HepG2 (cell line): ENCODE measurements at regions not wholly inside any gene's neighbourhood (a gene's known extent, or its start where the extent isn't known, plus 50 kb on each side); places are given as distances from the start of the nearest gene placed in this dataset.

Source experiments
- ATAC-seq: fragments of 200-7000 bp; cut with Tn5 transposase; 3 replicates; pipeline ENCODE4 v1.9.1; 2020; ENCODE audit warnings: mild to moderate bottlenecking, moderate library complexity
- BruUV-seq: library from RNA; stranded (reverse); fragments of 400-500 nt; replicated peaks from 2 replicates; lab custom pipeline; 2021; lab: Mats Ljungman, UMichigan
- CTCF ChIA-PET: fragments of 300-600 bp; formaldehyde crosslinking; extraction: SDS; loops from one replicate; lab custom pipeline; 2021; ENCODE audit warnings: low total read pairs, inconsistent platforms, low intra/inter-chr PET ratio; lab: Yijun Ruan, JAX
- POLR2A ChIA-PET: fragments of 350-600 bp; sonication (Branson Sonifier 250); formaldehyde crosslinking; loops from one replicate; lab custom pipeline; 2020; ENCODE audit warnings: antibody characterized with exemption, inconsistent platforms; lab: Yijun Ruan, JAX
- DNase-seq: peaks from one replicate; pipeline ENCODE4 v3.0.0-alpha.2; 2015; ENCODE audit warnings: low spot score
- FAIRE-seq: peaks from 3 replicates; lab custom pipeline; 2011; peaks lifted over from hg19 to GRCh38; lab: Jason Lieb, UNC
- H2AFZ ChIP-seq: one replicate; pipeline ENCODE4 v1.6.1; 2011; ENCODE audit warnings: low read length, inconsistent platforms
- H3K27ac ChIP-seq: fragments of 300-600 bp; 3 replicates; pipeline ENCODE4 v1.8.0; 2011; ENCODE audit warnings: mixed run types, mild to moderate bottlenecking, mixed read lengths, low read length, inconsistent platforms; ENCODE audit not compliant: insufficient read depth; ENCODE audit errors: extremely low read length
- H3K27me3 ChIP-seq, 2 experiments: fragments of 200-600 bp in 1 of 2; 2 replicates in 1 of 2; 3 replicates in 1 of 2; pipeline versions ENCODE4 v1.6.0 to v1.8.0; 2011; ENCODE audit warnings: low read length in 2 of 2, mild to moderate bottlenecking in 2 of 2, moderate library complexity in 2 of 2, inconsistent platforms in 1 of 2; ENCODE audit not compliant: insufficient read depth in 2 of 2, control insufficient read depth in 1 of 2
- H3K36me3 ChIP-seq, 2 experiments: fragments of 200-600 bp in 1 of 2; replicated peaks in 1 of 2; 2 replicates in 1 of 2; 3 replicates in 1 of 2; pipeline versions ENCODE4 v1.5.1 to v1.8.0; 2011; ENCODE audit warnings: low read length in 2 of 2, inconsistent platforms in 1 of 2; ENCODE audit not compliant: insufficient read depth in 2 of 2, control insufficient read depth in 1 of 2
- H3K4me1 ChIP-seq: 2 replicates; pipeline ENCODE4 v1.5.1; 2012; ENCODE audit warnings: low read length, inconsistent platforms; ENCODE audit not compliant: insufficient read depth
- H3K4me2 ChIP-seq: 2 replicates; pipeline ENCODE4 v1.6.0; 2011; ENCODE audit warnings: low read depth, low read length, inconsistent platforms
- H3K4me3 ChIP-seq, 3 experiments: fragments of 200-600 bp in 1 of 3; sonication (generic), shearing (Covaris generic) in 1 of 3; replicated peaks in 1 of 3; 2 replicates each; pipeline ENCODE4 v1.5.1; 2011 to 2016; ENCODE audit warnings: low read length in 3 of 3, inconsistent platforms in 2 of 3, low read depth in 2 of 3, mild to moderate bottlenecking in 2 of 3, control low read depth in 1 of 3, mixed read lengths in 1 of 3; ENCODE audit not compliant: insufficient read depth in 1 of 3
- H3K79me2 ChIP-seq: one replicate; pipeline ENCODE4 v1.6.1; 2011; ENCODE audit warnings: low read length, inconsistent platforms; ENCODE audit not compliant: insufficient read depth
- H3K9ac ChIP-seq: 2 replicates; pipeline ENCODE4 v1.6.0; 2011; ENCODE audit warnings: mild to moderate bottlenecking, low read depth, low read length, inconsistent platforms; ENCODE audit not compliant: insufficient read depth
- H3K9me3 ChIP-seq: 2 replicates; pipeline ENCODE4 v1.5.1; 2012; ENCODE audit warnings: mild to moderate bottlenecking, low read length
- H4K20me1 ChIP-seq: 2 replicates; pipeline ENCODE4 v1.6.0; 2011; ENCODE audit warnings: inconsistent platforms, mild to moderate bottlenecking, low read length, moderate library complexity; ENCODE audit not compliant: insufficient read depth
- CHD2 ChIP-seq: IDR thresholded peaks from 2 replicates; pipeline ENCODE4 v1.6.1; 2011; ENCODE audit warnings: low read depth, low read length, improper control_type of control experiment
- MTF2 ChIP-seq: sonication (generic); formaldehyde crosslinking; IDR thresholded peaks from 2 replicates; pipeline ENCODE4 v1.5.0; 2020; ENCODE audit warnings: missing genetic modification reagents, borderline replicate concordance
- NR3C1 ChIP-seq: sonication (generic); formaldehyde crosslinking; IDR thresholded peaks from 2 replicates; pipeline ENCODE4 v1.4.0; 2020; ENCODE audit warnings: missing genetic modification reagents
- TEAD2 ChIP-seq: sonication (generic); formaldehyde crosslinking; IDR thresholded peaks from 2 replicates; pipeline ENCODE4 v1.9.0; 2021; ENCODE audit warnings: missing genetic modification reagents
- TGIF2 ChIP-seq: IDR thresholded peaks from 2 replicates; pipeline ENCODE4 v1.6.1; 2016; ENCODE audit warnings: control low read depth, missing compliant biosample characterization
- WGBS: methylation state at CpG from one replicate; pipeline ENCODE4 v1.1.6; 2017; ENCODE audit warnings: low lambda C conversion rate; 5-methylcytosine and 5-hydroxymethylcytosine counted together
- in situ Hi-C: cut with HindIII; loops from 2 replicates; pipeline ENCODE4 v1.10.0; 2017; ENCODE audit warnings: low pct_unique_long_range_greater_than_20kb; ENCODE audit not compliant: extremely low pct_ligation_motif_present
- intact Hi-C: fragments of 100-400 bp; cut with micrococcal nuclease; formaldehyde crosslinking; loops from one replicate; pipeline ENCODE4 v1.10.0; 2022; ENCODE audit not compliant: unreplicated experiment
- TF ChIP-seq, protein P1 (sequence below): sonication (generic); formaldehyde crosslinking; IDR thresholded peaks from 2 replicates; pipeline ENCODE4 v1.5.1; 2020; ENCODE audit warnings: mild to moderate bottlenecking, missing genetic modification reagents
- TF ChIP-seq, protein P2 (sequence below): sonication (generic); formaldehyde crosslinking; IDR thresholded peaks from 2 replicates; pipeline ENCODE4 v1.4.0; 2020; ENCODE audit warnings: missing genetic modification reagents
- TF ChIP-seq, protein P3 (sequence below): sonication (generic); formaldehyde crosslinking; IDR thresholded peaks from 2 replicates; pipeline ENCODE4 v1.5.0; 2020; ENCODE audit warnings: missing genetic modification reagents
- TF ChIP-seq, protein P4 (sequence below): sonication (generic); formaldehyde crosslinking; IDR thresholded peaks from 2 replicates; pipeline ENCODE4 v1.5.0; 2020; ENCODE audit warnings: mild to moderate bottlenecking, missing genetic modification reagents, borderline replicate concordance

DNA sequence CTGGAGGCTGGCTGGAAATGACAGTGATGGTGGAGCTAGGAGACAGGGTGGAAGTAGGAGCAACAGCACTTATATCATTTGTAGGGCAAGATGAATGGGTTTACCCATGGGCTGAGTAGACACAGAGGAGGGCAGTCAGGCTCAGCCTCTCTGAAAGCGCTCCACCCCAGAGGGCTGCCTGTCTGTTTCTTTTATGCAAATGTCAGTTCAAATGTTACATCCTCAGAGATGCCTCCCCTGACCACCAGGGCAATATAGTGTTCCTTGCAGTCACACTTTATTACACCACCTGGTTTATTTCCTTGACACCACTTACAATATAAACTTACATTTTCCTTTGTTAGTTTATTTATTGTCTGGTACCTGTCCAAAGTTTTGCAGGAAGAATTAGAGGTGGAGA lies 159.5 kb upstream of the IL12B start:
- H4K20me1 ChIP-seq: no peaks in the 10 kb centered on the region
- ATAC-seq (no peak), FAIRE-seq (no peak)
- no peak overlapping the region for H2AFZ ChIP-seq
- WGBS: no CpG with 5 or more reads among the region's 1 CpG
- H3K27me3 ChIP-seq: peaks cover 0 to 4% of the 10 kb centered on the region in 2 experiments; a peak in 1 of 5 replicates
- H3K4me3 ChIP-seq: no peak overlapping the region
- no peaks in the 10 kb centered on the region for H3K79me2 ChIP-seq
- in situ Hi-C loops (no loop called here), intact Hi-C loops (no loop called here)
- BruUV-seq: no TSS peak
- ChIA-PET CTCF (no interaction called here), POLR2A (no interaction called here)
- H3K9me3 ChIP-seq: no peaks in the 10 kb centered on the region
- no peaks in the 10 kb centered on the region for H3K36me3 ChIP-seq
- no peak overlapping the region for H3K27ac ChIP-seq
- H3K4me2 ChIP-seq: no peak overlapping the region
- no peak overlapping the region for H3K9ac ChIP-seq
- TF ChIP-seq, protein P1, sequence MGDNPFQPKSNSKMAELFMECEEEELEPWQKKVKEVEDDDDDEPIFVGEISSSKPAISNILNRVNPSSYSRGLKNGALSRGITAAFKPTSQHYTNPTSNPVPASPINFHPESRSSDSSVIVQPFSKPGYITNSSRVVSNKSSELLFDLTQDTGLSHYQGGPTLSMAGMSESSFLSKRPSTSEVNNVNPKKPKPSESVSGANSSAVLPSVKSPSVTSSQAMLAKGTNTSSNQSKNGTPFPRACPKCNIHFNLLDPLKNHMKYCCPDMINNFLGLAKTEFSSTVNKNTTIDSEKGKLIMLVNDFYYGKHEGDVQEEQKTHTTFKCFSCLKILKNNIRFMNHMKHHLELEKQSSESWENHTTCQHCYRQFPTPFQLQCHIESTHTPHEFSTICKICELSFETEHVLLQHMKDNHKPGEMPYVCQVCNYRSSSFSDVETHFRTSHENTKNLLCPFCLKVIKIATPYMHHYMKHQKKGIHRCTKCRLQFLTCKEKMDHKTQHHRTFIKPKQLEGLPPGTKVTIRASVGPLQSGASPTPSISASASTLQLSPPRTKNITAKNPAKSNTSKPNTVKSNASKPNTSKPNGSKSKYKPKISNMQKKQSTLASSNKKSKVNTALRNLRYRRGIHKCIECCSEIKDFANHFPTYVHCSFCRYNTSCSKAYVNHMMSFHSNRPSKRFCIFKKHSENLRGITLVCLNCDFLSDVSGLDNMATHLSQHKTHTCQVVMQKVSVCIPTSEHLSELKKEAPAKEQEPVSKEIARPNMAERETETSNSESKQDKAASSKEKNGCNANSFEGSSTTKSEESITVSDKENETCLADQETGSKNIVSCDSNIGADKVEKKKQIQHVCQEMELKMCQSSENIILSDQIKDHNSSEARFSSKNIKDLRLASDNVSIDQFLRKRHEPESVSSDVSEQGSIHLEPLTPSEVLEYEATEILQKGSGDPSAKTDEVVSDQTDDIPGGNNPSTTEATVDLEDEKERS (CRISPR knock-in tag): no peak
- TF ChIP-seq, all 625 proteins: peak for 0
- H3K4me1 ChIP-seq: no peaks in the 10 kb centered on the region
- DNase-seq: no peak

DNA sequence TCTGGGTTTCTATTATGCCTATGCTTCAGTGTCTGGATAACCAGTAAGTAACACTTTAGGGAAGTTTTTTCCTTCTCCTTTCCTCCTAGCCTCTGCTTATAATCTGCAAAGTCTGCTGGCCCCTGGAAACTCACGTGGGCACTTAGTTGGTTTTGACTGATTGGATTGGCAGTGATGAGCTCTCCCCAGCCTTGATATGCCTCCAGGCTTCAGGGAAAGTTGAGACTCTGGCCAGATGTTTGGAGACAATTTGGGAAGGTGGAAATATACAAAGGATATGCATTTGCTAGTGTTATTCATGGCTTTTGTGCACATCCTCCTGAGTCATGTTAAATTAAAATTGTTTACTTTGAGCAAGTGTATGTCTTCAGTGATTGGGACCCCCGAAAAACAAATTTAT lies 160.2 kb upstream of the IL12B start:
- H2AFZ ChIP-seq: no peak overlapping the region
- BruUV-seq: no TSS peak
- H3K36me3 ChIP-seq: no peaks in the 10 kb centered on the region
- ATAC-seq (no peak), FAIRE-seq (no peak), DNase-seq (no peak)
- no peak overlapping the region for H3K4me3 ChIP-seq
- H3K9me3 ChIP-seq: no peaks in the 10 kb centered on the region
- 0% methylated on average over 2 of the region's 2 CpGs for WGBS
- no peaks in the 10 kb centered on the region for H3K79me2 ChIP-seq
- no peak overlapping the region for H3K27ac ChIP-seq
- POLR2A ChIA-PET: no interaction called here
- in situ Hi-C loops: no loop called here
- H3K9ac ChIP-seq: no peak overlapping the region
- H3K4me2 ChIP-seq: no peak overlapping the region
- H3K27me3 ChIP-seq: peaks cover 0 to 4% of the 10 kb centered on the region in 2 experiments; a peak in 1 of 5 replicates
- H3K4me1 ChIP-seq: no peaks in the 10 kb centered on the region
- intact Hi-C loops: no loop called here
- CTCF ChIA-PET: no interaction called here
- no peaks in the 10 kb centered on the region for H4K20me1 ChIP-seq
- TF ChIP-seq MTF2: no peak
- TF ChIP-seq CHD2: no peak
- TF ChIP-seq, protein P2, sequence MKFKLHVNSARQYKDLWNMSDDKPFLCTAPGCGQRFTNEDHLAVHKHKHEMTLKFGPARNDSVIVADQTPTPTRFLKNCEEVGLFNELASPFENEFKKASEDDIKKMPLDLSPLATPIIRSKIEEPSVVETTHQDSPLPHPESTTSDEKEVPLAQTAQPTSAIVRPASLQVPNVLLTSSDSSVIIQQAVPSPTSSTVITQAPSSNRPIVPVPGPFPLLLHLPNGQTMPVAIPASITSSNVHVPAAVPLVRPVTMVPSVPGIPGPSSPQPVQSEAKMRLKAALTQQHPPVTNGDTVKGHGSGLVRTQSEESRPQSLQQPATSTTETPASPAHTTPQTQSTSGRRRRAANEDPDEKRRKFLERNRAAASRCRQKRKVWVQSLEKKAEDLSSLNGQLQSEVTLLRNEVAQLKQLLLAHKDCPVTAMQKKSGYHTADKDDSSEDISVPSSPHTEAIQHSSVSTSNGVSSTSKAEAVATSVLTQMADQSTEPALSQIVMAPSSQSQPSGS: no peak
- TF ChIP-seq TGIF2: no peak
- TF ChIP-seq, protein P3, sequence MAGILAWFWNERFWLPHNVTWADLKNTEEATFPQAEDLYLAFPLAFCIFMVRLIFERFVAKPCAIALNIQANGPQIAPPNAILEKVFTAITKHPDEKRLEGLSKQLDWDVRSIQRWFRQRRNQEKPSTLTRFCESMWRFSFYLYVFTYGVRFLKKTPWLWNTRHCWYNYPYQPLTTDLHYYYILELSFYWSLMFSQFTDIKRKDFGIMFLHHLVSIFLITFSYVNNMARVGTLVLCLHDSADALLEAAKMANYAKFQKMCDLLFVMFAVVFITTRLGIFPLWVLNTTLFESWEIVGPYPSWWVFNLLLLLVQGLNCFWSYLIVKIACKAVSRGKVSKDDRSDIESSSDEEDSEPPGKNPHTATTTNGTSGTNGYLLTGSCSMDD (CRISPR knock-in tag): no peak
- no peak for TF ChIP-seq NR3C1 (CRISPR knock-in tag)
- TF ChIP-seq TEAD2 (CRISPR knock-in tag): no peak
- TF ChIP-seq, protein P4, sequence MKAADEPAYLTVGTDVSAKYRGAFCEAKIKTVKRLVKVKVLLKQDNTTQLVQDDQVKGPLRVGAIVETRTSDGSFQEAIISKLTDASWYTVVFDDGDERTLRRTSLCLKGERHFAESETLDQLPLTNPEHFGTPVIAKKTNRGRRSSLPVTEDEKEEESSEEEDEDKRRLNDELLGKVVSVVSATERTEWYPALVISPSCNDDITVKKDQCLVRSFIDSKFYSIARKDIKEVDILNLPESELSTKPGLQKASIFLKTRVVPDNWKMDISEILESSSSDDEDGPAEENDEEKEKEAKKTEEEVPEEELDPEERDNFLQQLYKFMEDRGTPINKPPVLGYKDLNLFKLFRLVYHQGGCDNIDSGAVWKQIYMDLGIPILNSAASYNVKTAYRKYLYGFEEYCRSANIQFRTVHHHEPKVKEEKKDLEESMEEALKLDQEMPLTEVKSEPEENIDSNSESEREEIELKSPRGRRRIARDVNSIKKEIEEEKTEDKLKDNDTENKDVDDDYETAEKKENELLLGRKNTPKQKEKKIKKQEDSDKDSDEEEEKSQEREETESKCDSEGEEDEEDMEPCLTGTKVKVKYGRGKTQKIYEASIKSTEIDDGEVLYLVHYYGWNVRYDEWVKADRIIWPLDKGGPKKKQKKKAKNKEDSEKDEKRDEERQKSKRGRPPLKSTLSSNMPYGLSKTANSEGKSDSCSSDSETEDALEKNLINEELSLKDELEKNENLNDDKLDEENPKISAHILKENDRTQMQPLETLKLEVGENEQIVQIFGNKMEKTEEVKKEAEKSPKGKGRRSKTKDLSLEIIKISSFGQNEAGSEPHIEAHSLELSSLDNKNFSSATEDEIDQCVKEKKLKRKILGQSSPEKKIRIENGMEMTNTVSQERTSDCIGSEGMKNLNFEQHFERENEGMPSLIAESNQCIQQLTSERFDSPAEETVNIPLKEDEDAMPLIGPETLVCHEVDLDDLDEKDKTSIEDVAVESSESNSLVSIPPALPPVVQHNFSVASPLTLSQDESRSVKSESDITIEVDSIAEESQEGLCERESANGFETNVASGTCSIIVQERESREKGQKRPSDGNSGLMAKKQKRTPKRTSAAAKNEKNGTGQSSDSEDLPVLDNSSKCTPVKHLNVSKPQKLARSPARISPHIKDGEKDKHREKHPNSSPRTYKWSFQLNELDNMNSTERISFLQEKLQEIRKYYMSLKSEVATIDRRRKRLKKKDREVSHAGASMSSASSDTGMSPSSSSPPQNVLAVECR: no peak
